ENCODE measurements at regions not wholly inside any gene's neighbourhood (a gene's known extent, or its start where the extent isn't known, plus 50 kb on each side); places are given as distances from the start of the nearest gene placed in this dataset.

DNA sequence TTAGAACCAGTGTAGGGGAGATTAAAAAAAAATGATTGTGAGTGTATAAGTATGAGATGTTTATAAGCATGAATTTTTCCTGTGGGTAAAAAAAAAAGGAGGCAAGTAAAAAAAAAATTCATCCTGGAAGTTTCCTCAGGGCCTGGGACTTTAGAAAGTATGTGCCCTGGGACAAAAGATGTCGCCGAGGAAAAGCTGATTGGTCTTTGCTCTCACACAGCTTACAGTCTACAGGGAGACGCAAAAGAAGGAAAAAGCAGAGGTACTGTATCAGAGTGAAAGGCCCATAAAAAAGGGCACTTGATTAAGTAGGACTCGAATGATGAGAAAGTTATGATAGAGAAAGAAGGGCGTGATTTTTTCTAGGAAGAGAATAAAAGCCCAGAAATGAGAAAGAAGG, 501.4 kb upstream of the MEF2C start:
- no peak for DNase-seq

DNA sequence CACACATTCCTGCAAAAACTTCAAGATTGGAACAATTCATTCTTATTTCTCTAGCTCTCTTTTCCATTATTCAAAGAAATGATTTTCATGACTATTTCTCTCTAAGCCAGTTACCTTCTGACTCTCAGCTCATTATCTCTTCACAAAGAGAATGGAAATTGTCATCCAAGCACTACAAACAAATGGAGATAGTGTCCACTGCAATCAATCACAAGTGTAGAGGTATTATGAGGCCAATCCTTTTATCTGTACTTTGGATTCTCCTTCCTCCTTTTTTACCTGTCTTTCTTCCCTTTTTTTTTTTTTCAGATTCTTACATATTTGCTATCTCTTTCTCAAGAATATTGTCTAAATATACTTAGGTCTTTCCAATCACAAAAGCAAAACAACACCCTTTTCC, 497.7 kb upstream of the MEF2C start:
- DNase-seq = no peak

DNA sequence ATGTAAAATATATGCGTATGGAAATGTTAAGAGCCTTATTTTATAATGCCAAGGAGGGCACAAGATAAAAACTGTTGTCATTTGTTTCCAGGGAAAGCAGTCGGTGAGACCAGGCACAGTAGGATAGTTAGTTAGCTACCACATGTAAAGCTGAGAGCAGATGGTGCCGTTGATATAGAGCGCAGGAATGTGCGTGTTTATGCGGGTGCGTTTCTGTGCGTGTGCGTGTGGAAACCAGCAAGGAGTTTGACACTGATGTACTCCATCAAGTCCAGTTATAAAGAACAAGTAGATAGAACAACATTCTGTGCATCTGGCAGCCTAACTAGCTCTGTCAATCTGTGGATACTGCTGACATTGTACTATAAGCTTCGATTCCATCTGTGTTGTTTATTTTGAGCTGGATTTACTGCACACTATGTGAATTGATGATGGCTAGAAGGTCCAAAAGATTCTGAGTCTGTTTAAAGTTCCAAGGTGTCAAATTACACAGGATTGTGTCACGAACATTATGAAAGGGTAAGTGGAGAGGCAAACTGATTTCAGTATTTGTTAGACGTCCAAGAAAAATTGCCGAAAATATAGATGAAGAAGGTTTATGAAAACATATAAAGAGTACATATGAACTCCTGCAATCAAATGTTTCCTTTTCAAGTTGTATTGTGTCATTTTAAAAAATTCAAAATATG, 494.9 kb upstream of the MEF2C start:
- DNase-seq = peak; percentile 1

DNA sequence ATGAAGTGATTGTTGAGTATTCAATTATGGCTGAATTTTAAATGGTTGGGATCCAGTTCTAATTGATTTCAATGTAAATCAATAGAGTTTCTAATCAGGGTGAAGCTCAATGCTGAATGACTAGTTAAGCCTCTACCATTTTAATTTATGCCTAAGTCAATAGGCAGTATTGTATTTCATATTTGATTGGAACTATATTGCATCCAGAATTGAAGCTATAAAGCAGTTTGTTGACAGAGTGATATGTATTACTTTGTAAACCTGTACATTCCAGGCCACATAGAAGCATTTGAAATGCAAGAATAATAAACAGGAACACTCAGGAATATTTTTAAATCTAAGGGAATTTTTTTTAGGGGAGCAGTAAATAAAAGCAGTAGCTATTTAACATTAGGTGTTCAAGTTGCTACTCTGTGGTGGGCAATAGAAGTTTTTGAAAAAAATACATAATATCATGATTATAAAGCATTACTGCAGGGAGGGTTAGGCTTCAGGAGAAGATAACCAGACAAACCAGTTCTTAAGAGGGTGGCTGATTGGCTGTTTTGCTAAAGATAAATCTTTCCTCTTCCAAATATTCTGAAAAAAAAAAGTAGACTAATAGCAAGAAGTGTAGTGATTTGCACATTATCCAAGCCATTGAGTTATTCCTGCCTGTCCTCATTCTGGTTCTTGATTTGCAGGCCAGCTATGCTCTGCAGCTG, 492.0 kb upstream of the MEF2C start:
- DNase-seq = no peak

DNA sequence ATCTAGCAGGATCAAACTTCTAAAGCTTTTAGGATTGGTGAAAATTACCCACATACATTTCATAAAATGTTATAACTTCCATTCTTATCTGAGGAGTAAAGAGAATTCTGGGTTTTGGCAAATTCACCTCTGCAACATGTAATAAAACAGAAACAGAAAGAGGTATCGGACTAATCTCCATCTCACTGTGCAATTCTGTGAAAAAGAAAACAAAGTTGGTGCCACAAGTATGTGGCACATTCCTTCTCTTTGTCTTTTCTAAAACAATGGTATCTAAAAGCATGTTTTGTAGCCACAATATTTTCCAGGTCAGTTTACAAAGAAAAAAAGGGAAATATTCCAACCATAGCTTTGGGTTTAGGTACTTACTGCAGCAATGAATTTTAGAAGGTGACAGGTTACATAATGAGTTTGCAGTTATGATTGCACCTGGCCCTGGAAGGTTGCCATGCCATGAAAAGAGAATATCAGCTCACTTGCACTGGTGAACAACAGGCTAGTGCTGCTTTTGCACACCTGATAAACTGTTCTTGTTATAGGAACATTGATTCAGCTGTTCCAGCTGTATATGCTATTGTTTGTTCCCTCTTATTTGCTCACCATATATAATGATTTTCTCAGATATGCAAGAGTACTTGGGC, 491.3 kb upstream of the MEF2C start:
- no peak for DNase-seq

DNA sequence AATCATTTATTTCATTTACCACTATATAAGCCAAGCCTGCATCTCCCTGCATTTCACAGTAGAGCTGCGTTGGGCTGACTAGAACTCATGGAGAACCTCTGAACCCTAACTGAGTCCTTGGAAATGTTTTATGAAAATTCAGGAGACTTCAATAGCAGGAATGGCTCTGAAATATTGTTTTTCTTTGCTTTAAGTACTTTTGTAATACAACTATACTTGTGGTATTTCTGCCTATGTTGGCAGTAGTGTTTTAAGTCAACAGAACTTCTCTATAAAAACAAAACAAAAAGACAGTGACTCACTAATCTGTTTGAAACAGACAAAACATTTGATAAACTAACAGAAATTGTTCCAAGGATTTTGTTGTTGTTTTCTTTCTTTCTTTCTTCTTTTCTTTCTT, 489.2 kb upstream of the MEF2C start:
- DNase-seq = no peak

DNA sequence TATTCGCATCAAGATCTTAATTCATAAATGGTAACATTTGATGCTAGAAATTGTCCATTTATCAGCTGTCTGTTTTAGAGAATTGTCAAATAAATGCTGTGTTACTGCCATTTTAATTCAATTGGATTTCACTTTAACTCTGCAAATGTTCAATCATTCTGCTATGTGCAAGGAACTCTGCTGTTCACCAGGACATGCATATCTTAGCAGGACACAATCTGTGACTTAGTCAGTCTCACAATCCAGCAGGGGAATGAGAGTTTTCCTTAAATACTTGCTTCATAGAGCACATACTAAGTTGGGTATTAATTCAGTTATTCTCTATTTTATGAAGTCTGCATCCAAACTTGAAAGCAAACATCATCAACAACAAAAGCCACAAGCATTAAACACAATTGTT, 488.7 kb upstream of the MEF2C start:
- DNase-seq = no peak

DNA sequence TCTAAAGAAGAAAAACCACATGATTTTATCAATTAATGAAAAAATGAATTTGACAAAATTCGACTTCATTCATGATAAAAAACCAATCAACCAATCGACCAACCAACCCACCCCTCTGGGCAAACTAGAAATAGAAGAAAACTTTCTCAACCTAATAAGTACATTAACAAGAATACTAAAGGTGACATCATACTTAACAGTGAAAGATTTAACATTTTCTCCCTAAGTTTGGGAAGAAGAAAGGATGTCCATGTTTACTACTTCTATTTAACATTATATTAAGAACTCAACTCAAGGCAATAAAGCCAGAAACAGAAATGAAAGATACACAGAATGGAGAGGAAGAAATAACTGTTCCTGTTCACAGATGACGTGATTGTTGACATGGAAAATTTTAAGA, 476.1 kb upstream of the MEF2C start:
- no peak for DNase-seq

DNA sequence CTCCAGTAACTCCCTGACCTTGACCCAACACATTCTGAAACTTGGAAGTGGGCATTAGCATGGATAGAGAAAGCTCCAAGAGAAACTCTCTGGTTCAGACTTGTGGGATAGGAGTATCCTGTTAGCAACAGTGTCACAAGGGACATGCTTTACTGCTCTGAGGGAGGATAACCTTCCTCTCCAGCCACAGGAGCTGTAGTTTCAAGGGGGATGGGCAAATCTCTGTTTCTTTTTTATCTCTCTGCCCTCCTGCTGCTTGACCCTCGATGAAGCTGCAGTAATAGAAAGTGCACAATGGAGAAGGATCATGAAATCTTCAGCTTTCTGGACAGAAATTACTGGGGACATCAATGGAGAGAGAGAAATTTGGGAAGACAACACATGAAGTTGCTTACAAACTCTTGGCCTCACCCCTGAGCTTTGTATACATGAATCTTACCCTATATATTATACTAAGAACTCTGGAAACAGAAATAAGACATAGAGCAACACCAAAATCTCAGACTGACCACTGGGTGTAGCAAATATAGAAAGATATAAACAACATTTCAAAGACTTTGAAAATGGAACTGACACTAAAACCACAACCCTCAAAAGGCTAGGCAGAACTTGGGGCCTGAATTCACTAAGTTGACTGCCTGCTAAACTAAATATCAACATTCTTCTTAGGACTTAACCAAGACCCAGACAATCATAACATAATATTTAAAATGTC, 471.0 kb upstream of the MEF2C start:
- no peak for DNase-seq

DNA sequence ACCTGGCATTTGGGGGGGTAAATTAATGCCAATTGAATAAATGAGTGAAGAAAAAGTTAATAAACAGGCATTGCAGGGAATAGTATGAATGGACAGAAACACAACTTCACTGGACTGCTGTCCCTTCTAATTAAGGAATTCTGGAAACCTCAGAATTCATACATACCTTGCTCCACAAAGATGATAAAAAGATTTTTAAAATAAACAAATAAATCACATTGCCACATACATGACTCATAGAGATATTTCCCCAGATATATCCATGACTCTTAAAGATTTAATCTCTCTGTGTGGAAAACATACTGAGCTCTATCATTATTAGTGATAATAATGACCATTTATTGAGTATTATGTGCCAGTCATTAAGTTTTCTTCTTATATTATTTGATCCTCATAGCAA, 469.0 kb upstream of the MEF2C start:
- DNase-seq = no peak

DNA sequence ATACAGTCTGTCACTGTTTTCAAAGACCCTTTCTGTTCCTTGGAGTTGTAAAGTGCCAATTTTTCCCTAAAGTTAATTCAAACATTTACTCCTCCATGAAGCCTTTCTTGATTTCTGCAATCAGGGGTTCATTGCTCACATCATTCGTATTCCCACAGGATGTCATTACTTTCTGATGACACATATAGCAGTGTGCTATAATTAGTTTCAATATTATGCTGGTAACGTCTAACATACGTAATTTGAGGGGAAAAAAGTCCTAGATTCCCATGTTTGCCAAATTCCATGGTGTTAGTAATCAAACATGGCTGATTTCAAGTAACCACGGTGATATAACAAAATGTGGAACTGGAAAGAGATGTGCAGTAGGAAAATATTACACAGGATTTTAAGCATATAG, 468.2 kb upstream of the MEF2C start:
- DNase-seq = no peak

DNA sequence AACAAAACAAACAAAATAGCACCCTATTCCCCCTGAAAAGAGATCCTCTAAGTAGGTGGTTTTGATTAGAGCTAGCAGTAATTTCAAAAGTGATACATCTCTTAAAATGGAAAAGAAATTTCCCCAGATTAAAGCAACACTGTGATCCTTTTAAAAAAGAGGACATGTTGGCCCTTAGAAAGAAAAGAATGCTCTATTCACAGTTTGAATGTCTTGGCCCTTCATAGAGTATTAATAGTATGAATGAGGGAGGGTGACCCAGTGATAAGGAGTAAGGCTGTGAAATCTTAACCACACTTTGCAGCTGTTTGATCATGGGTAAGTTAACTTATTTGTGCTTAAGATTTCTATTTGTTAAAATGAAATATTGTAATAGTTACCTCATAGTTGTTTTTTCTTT, 467.7 kb upstream of the MEF2C start:
- DNase-seq = no peak

DNA sequence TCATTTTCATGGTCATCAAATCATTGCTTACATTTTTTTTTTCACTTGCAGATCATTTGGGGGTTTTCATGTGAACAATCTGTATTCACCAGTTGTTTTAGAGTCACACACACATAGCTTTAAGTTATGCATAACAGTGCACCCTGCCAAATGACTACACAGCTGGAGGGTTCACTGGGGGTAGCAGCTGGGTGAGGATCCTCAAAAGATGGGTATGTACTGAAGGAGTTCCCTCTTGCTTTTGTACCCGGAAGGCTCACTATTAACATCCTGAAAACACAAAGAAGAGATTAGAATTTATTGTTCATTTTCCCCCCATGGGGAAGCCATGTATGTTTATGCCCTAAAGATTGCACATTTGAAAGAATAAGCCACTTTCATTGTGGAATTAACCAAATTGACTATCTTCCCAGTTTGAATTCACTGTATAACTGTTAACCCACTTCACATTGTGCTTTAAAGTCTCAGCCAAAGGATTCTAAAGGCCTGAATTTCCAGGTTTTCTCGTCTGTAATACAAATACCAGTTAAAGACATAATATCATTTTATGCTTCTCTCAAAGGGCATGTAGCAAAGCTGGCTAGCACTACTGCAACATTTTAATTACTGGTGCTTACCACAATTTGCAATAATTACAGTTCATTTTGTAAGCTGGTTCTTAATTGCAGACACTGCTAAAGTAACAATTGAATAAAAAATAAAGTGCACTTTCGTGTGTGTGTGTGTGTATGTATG, 466.4 kb upstream of the MEF2C start:
- DNase-seq = no peak

DNA sequence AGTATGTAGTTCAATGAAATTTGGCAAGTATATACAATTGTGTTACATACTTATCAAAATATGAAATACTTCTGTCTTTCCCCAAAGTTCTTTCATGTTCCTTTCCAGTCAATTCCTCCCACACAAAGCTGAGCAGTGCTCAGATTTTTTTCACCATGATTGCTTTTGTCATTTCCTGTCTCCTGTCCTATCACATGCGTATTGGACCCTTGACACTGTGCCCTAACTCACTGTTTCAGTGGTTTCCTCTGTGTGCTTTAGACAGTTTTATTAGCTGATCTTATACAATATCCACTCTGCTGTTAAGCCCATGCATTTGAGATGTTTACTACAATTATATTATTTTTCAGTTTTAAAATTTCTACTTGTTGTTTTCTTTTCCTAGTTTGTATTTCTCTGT, 463.6 kb upstream of the MEF2C start:
- no peak for DNase-seq

DNA sequence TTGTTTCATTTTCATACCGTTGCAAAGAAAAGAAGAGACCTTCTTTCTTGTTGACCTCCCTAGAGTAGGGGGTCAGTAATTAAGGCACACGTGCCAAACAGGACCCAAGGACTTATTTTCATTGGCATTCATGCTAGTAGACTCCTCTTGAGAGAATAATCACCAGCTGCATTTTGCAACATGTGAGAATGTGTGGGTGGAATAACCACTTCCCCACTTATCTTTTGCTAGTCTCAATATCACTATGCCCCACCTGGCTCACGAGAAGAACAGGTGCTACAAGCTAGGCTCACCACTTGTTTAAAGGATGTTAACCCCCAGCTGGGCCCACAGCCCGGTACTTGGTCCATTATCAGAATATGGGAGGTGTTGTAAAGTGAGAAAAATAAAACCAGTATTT, 460.7 kb upstream of the MEF2C start:
- DNase-seq = no peak

DNA sequence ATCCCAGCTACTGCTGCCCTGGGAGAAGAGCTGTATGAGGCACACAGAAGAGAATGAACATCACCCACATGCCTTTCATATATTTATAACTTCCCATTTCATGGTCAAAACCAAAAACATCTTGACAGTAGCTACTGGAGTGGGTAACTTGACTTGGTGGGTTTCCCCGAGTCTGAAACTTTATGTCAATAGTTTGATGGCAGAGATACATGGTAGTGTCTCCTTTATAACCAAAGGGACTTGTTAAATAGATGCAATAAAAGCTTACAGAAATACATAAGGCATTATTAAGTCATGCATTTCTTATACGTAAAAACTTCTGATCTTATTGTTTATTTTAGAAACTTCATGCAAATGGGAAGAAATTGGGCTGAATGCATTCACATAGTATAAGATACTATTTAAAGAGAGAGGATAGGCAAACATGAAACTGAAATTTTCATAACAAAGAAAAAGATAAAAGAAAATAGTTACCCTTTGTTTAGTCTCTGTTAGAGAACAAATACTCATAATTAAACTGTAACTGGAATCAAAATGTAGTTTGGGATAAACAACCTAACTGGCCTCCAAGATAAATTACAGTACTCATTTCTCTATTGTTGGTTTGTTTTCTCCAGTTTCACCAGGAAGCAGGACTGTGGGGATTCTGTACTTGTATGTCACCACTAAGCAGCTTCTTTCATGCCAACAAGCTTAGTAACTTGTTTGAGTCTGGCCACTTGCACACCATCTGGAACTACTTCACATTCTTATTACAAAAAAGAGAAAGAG, 459.3 kb upstream of the MEF2C start:
- peak; percentile 5 for DNase-seq

DNA sequence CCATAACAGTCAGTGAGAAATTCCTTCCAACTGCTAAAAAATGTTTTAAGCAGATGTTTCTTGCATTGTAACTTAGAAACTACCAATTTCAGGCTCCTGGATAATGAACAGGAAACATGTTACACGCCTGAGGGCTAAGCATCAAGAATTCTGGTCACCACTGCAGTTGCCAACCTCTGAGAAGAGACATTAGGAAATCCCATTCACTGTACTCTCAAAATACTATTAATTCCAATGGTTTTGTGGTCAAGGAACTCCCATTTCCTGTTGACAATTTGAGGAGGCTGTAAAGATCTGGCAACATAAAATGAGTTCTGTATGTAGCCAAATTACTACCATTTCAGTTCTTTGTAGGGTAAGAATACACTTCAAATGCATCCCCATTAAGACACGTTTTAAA, 456.0 kb upstream of the MEF2C start:
- no peak for DNase-seq

DNA sequence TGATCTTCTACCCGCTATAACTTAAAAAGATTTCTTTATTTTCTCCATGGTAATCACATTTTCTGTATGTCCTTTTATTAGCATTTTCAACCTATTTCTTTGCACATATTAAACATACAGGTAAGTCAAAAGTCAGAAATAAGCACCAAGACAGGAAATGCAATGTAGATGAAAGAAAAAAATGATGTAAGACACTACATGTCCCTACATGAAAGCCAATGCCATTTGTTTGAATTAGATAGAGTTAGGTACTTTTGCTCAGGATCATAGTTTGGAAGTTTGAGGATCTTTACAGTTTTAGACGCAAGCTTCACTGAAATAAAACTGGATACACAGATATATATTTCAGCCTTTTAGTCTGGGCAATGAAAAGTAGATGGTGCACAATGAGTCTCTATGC, 453.1 kb upstream of the MEF2C start:
- DNase-seq = no peak

DNA sequence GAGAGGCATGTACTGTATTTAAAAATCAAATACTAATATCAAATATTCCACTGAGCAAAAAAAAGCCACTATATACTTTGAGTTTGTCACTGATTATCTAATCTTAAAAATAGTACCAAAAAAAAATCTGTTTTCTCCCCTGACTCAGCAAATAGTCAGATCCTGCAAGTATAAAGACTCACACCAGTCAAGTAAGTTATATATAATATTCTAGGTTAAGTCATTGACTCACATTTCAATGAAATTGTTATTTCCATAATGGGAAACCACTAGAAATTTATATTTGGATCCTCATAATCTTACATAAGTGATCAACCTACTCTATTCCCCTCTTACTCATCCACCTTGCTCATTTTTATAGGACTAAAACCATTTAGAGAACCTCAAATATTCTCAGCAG, 447.2 kb upstream of the MEF2C start:
- no peak for DNase-seq

DNA sequence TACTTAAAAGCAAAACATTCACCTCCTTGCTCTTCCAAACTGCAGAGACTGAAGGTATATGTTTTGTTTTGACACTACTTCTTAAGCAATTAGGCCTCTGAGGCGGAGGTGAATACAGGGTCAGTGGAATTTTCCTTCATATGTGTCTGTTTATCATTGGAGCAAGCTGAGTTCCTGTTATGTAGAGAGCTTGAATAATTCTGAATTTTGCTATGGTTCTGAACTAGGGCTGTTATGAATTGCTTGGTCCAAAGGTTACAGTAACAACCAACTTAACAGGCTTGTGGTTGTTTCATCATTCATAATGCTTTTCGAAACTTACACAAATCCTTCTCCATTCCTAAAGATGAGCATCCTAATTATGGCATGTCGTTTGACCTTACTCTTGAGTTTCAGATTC, 444.6 kb upstream of the MEF2C start:
- no peak for DNase-seq

DNA sequence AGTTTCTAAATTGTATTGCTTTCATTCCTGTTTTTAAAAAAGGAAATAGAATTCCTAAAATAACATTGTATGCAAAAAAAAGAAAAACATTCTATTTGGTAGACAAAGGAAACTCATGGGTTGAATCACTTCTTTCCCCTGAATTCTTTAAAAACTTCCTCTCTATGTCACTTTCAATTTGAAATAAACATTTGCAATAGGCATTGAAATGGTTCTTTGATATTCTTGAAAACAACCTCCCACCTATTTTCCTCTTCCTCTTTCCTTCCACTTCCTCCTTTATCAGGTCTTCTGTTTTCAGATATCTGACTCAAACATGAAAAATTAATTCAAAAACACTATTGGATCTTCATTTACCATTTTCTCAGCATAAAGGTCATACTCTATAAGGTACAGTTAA, 442.0 kb upstream of the MEF2C start:
- no peak for DNase-seq

Measured in eye (tissue), 1 donor.